RWPE2 (cell line): ENCODE measurements at regions not wholly inside any gene's neighbourhood (a gene's known extent, or its start where the extent isn't known, plus 50 kb on each side); places are given as distances from the start of the nearest gene placed in this dataset.
A peak's percentile ranks its signal among the peaks of the same experiment; 100 is the strongest.

Source experiments
- ATAC-seq: fragments of 200-7000 bp; cut with Tn5 transposase; 3 replicates; pipeline ENCODE4 v1.9.1; 2021; ENCODE audit warnings: low read depth
- DNase-seq: peaks from one replicate; pipeline ENCODE4 v3.0.0-alpha.2; 2020; ENCODE audit warnings: low spot score
- H3K27ac ChIP-seq: fragments of 450-650 bp; 2 replicates; pipeline ENCODE4 v1.5.1; 2017; ENCODE audit warnings: mild to moderate bottlenecking; ENCODE audit not compliant: poor library complexity, severe bottlenecking
- H3K27me3 ChIP-seq: fragments of 250-450 bp; sonication (Bioruptor Pico); 2 replicates; pipeline ENCODE4 v1.5.1; 2021; ENCODE audit warnings: mild to moderate bottlenecking, moderate library complexity; ENCODE audit not compliant: insufficient read depth, poor library complexity, severe bottlenecking
- H3K36me3 ChIP-seq: fragments of 250-450 bp; sonication (Bioruptor Pico); 2 replicates; pipeline ENCODE4 v1.5.1; 2020; ENCODE audit warnings: low read depth, mild to moderate bottlenecking, moderate library complexity
- H3K4me1 ChIP-seq: fragments of 250-450 bp; sonication (Bioruptor Pico); 2 replicates; pipeline ENCODE4 v1.5.1; 2021; ENCODE audit warnings: mild to moderate bottlenecking, moderate library complexity; ENCODE audit not compliant: insufficient read depth, poor library complexity, severe bottlenecking
- H3K4me3 ChIP-seq: fragments of 250-450 bp; sonication (Bioruptor Pico); 2 replicates; pipeline ENCODE4 v1.5.1; 2021; ENCODE audit warnings: mild to moderate bottlenecking, moderate library complexity; ENCODE audit not compliant: severe bottlenecking
- H3K9me3 ChIP-seq: fragments of 250-450 bp; sonication (Bioruptor Pico); 2 replicates; pipeline ENCODE4 v1.5.1; 2021; ENCODE audit warnings: mild to moderate bottlenecking, moderate library complexity; ENCODE audit not compliant: severe bottlenecking
- CTCF ChIP-seq: fragments of 450-650 bp; IDR thresholded peaks from one replicate; pipeline ENCODE4 v1.5.1; 2017; ENCODE audit warnings: mild to moderate bottlenecking, moderate library complexity; ENCODE audit not compliant: poor library complexity, severe bottlenecking

- ATAC-seq = no peak
- no peaks in the 10 kb centered on the region for H3K4me1 ChIP-seq
- no peaks in the 10 kb centered on the region for H3K27me3 ChIP-seq
- H3K27ac ChIP-seq = no peak overlapping the region
- DNase-seq = no peak
- no peaks in the 10 kb centered on the region for H3K9me3 ChIP-seq
- no peak for TF ChIP-seq CTCF
- H3K36me3 ChIP-seq = no peaks in the 10 kb centered on the region
- no peak overlapping the region for H3K4me3 ChIP-seq
These were observed 683.4 kb upstream of the EYS start for GRCh38 chr6:66390393-66390792.

GRCh38 chr6:66376001-66376400 lies 669.0 kb upstream of the EYS start:
- no peak overlapping the region for H3K27ac ChIP-seq
- DNase-seq (no peak), ATAC-seq (peak; percentile 87)
- H3K36me3 ChIP-seq = no peaks in the 10 kb centered on the region
- no peaks in the 10 kb centered on the region for H3K27me3 ChIP-seq
- peaks cover 7% of the 10 kb centered on the region for H3K4me1 ChIP-seq
- no peaks in the 10 kb centered on the region for H3K9me3 ChIP-seq
- H3K4me3 ChIP-seq = no peak overlapping the region
- no peak for TF ChIP-seq CTCF

DNA sequence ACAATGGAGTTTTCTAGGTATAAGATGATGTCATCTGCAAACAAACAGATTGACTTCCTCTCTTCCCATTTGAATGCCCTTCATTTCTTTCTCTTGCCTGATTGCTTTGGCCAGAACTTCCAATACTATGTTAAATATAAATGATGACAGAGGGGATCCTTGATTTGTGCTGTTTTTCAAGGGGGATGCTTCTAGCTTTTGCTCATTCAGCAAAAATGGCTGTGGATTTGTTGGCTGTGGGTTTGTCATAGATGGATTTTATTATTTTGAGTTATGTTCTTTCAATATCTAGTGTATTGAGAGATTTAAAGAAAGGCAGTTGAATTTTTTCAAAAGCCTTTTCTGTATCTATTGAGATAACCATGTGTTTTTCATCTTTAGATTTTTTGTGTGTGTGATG lies 662.4 kb upstream of the EYS start:
- no peak for ATAC-seq
- H3K4me1 ChIP-seq = no peaks in the 10 kb centered on the region

GRCh38 chr6:66362888-66363287 lies 655.9 kb upstream of the EYS start:
- no peaks in the 10 kb centered on the region for H3K27me3 ChIP-seq
- TF ChIP-seq CTCF = no peak
- H3K4me1 ChIP-seq = no peaks in the 10 kb centered on the region
- no peak overlapping the region for H3K27ac ChIP-seq
- ATAC-seq (no peak), DNase-seq (no peak)
- no peaks in the 10 kb centered on the region for H3K36me3 ChIP-seq
- no peak overlapping the region for H3K4me3 ChIP-seq
- H3K9me3 ChIP-seq = no peaks in the 10 kb centered on the region

More for the DNA sequence above, 662.4 kb upstream of the EYS start:
- Histone ChIP-seq H3K4me3 (no peak overlapping the region), H3K27ac (no peak overlapping the region), H3K27me3 (no peaks in the 10 kb centered on the region), H3K9me3 (no peaks in the 10 kb centered on the region), H3K36me3 (no peaks in the 10 kb centered on the region)
- no peak for DNase-seq
- no peak for TF ChIP-seq CTCF

DNA sequence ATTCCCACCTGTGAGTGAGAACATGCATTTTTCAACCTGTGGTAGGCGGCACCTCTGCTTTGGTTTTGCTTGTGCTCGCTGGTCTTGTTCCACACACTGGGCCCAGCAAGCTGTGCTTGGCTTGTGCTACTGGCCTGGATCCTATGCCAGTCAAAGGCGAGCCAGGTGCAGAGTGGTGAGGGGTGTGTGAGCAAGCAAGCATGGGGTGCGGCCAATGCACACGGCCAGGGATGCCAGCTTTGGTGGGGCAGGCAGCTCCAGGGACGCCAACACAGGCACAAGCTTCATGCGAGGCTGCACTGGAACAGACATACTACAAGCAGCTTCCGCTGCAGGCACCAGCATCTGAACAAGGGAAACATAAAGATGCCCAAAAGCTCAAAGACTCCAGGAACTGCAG lies 654.9 kb upstream of the EYS start:
- Histone ChIP-seq H3K36me3 (no peaks in the 10 kb centered on the region), H3K27ac (no peak overlapping the region)
- DNase-seq = no peak

More for the DNA sequence above, 654.9 kb upstream of the EYS start:
- H3K27me3 ChIP-seq = no peaks in the 10 kb centered on the region
- ATAC-seq = no peak
- no peak for TF ChIP-seq CTCF
- H3K4me1 ChIP-seq = no peaks in the 10 kb centered on the region
- no peaks in the 10 kb centered on the region for H3K9me3 ChIP-seq
- H3K4me3 ChIP-seq = no peak overlapping the region
